HEK293T (cell line): ENCODE measurements at regions not wholly inside any gene's neighbourhood (a gene's known extent, or its start where the extent isn't known, plus 50 kb on each side); places are given as distances from the start of the nearest gene placed in this dataset.

Experiments used
- ARNT ChIP-seq: fragments of 450-650 bp; IDR thresholded peaks from 2 replicates; pipeline ENCODE4 v1.6.1; 2017; ENCODE audit warnings: mild to moderate bottlenecking
- BHLHE40 ChIP-seq: fragments of 450-650 bp; IDR thresholded peaks from 2 replicates; pipeline ENCODE4 v1.6.1; 2016; ENCODE audit warnings: mild to moderate bottlenecking, moderate library complexity, borderline replicate concordance
- ELF4 ChIP-seq: fragments of 450-650 bp; IDR thresholded peaks from 2 replicates; pipeline ENCODE4 v1.6.1; 2017; ENCODE audit warnings: antibody characterized with exemption
- FOXA1 ChIP-seq: fragments of 450-650 bp; IDR thresholded peaks from 2 replicates; pipeline ENCODE4 v1.6.1; 2016; ENCODE audit warnings: mild to moderate bottlenecking
- FOXM1 ChIP-seq: fragments of 450-650 bp; IDR thresholded peaks from 2 replicates; pipeline ENCODE4 v1.6.1; 2017; ENCODE audit warnings: mild to moderate bottlenecking, borderline replicate concordance
- HDGF ChIP-seq: fragments of 450-650 bp; IDR thresholded peaks from 2 replicates; pipeline ENCODE4 v1.6.1; 2017; ENCODE audit warnings: antibody characterized with exemption, borderline replicate concordance
- L3MBTL2 ChIP-seq: fragments of 450-650 bp; conservative IDR thresholded peaks from 2 replicates; pipeline ENCODE4 v1.6.1; 2016; ENCODE audit warnings: mild to moderate bottlenecking
- LEF1 ChIP-seq: fragments of 450-650 bp; IDR thresholded peaks from 2 replicates; pipeline ENCODE4 v1.6.1; 2017; ENCODE audit warnings: mild to moderate bottlenecking, borderline replicate concordance
- SP1 ChIP-seq: fragments of 450-650 bp; IDR thresholded peaks from 2 replicates; pipeline ENCODE4 v1.6.1; 2017

DNA sequence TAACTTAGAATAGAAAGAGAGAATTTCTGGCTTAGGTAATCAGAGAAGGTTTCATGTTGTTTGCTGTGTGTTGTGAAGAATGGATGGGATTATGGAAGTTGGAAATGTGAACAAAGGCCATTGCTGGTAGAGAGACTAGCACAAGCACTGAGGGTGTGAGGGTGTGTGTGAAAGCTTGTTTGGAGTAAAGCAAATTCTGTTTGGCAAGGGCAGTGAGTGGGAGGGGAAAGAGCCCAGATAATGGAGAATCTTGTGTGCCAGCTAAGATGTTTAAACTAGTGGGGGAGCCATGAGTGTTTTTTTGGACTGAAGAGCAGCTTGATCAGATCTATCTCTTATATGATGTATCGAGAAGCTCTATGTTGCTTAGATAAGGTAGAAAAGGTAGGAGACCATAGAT lies 107.1 kb downstream of the DISP1 start:
- TF ChIP-seq SP1: no peak
- TF ChIP-seq L3MBTL2: no peak
- no peak for TF ChIP-seq HDGF
- no peak for TF ChIP-seq ARNT
- TF ChIP-seq LEF1: no peak
- no peak for TF ChIP-seq BHLHE40
- TF ChIP-seq FOXM1: no peak
- TF ChIP-seq FOXA1: no peak
- TF ChIP-seq ELF4: no peak
